GM18505 (cell line): ENCODE measurements at regions not wholly inside any gene's neighbourhood (a gene's known extent, or its start where the extent isn't known, plus 50 kb on each side); places are given as distances from the start of the nearest gene placed in this dataset.

Experiments
- ATAC-seq: cut with Tn5 transposase; IDR thresholded peaks from one replicate; pipeline ENCODE4 v1.9.1; 2021; ENCODE audit not compliant: unreplicated experiment
- POLR2A ChIP-seq: IDR thresholded peaks from 4 replicates; pipeline ENCODE4 v1.6.1; 2011; ENCODE audit warnings: borderline replicate concordance; ENCODE audit not compliant: insufficient read depth, insufficient read length; ENCODE audit errors: extremely low read depth

DNA sequence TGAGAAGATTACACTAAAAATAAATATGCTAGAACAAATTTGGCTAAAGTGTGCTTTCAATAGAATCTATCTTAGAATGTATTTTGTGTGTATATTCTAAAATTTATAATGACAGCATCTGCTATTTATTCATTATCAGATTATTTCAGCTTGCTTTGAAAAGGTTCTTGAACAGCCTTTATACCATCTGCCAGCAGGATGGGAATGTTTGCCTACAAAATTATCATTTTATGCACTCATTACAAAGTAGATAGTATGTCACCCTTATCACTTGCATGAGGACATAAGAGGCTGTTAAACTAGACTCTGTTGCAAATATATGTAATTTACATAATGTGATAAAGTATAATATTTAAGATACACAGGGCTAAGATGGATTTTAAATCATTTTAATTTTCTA, 1286.9 kb upstream of the PCDH20 start:
- TF ChIP-seq POLR2A: no peak
- no peak for ATAC-seq

DNA sequence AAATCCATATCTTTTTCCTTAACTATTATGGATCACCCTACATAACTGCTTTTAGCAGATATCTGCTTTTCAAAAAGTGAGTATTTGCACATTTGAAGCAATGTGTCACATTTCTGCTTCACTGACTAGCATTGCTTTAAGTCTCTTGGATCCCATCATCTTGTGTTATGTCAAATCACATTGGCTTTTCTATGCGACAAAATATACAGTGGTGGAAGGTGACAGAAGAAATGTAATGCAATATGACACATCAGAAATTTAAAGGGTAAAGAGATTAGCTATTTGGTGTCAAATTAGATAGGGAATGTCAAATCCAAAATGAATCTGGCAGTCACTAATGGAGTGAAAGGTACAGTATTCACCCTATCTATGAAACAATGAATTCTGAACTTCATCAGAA, 1282.1 kb upstream of the PCDH20 start:
- no peak for TF ChIP-seq POLR2A
- no peak for ATAC-seq

DNA sequence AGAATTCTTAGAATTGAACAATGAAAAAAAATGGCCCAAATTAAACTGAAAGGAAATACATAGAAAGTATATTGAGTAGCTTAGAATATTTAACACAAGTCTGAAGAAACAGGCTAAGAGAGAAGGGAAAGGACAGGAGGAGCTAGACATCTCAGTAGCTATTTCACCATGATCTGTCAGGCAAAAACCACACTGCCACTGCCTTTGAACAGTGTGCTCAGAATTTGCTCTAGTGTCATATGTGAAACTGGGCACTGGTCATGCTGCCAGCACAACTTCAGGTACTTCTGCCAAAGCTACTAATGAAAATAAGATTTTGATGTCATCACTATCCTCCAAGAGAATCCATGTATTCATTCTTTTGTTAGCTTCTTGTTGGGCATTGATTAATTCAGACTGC, 1280.8 kb upstream of the PCDH20 start:
- no peak for ATAC-seq

DNA sequence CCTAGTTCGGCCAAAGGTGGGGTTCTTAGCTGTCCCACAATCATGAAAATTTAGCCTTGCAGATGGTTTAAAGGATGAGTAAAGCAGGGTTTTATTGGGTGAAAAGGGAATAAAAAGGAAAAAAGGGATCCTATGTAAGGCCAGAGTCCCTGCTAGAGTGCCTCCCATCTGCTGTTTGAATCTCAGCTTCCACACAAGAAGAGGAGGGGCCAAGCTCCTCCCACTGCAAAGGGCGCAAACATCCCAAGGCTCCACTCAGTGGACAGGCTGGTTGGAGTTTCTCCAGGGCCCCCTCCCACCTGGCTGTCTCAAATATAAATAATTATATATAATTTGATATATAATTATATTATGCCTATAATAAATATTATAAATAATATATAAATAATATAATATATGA, 1272.1 kb upstream of the PCDH20 start:
- no peak for TF ChIP-seq POLR2A
- ATAC-seq: no peak

More for the DNA sequence above, 1280.8 kb upstream of the PCDH20 start:
- TF ChIP-seq POLR2A: no peak

DNA sequence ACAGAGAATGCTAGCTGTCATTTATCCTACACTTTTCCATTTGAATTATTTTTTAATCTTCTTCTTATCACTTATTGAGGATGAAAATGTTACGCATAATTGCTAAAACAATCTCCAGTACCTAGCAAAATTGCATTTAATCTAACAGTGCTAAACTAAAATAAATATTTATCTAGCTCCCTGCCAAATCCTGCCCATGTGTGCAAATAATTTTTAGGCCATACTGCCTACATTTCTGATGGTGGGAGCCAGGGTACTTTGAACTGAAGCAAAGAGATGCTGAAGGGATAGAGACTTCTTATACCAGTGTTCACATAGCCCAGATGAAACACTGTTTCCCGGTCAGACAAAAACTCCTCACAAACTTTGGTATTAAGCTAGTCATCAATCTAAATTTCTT, 1268.7 kb upstream of the PCDH20 start:
- no peak for TF ChIP-seq POLR2A
- ATAC-seq: no peak

DNA sequence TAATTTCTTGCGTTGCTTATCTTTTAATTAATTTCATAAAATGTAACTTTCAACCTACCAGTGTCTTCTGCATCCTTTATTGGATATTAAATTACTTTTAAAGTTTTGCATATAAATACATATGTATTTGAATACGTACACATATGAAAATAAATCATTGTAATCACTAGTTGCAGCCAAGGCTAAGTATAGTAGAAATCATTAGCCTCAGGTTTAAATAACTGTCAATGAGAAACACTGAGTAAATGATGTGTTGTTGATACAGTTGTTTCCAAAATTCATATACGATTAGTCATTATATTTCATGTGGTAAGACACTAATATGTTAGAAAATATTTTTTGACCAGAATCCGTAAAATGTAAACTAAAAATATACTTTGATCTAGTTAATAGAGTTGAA, 1267.1 kb upstream of the PCDH20 start:
- no peak for ATAC-seq
- no peak for TF ChIP-seq POLR2A

DNA sequence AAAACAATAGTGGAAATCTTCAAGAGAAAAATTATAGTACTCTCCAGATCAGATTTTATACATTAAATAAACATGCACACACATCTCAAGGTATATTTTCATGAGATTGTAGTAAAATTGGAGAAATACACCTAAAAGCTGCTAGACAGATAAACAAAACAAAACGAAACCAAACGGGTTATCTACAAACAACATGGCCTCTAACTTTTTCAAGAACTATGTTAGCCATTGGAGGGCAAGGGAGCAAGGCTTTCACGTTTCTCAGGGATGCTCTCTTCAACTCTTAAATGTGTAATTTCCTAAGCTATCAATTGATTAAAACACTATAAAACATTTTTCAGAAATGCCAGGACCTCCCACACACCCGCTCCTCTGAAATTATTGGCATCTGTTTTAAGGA, 1262.4 kb upstream of the PCDH20 start:
- ATAC-seq: no peak
- TF ChIP-seq POLR2A: no peak

DNA sequence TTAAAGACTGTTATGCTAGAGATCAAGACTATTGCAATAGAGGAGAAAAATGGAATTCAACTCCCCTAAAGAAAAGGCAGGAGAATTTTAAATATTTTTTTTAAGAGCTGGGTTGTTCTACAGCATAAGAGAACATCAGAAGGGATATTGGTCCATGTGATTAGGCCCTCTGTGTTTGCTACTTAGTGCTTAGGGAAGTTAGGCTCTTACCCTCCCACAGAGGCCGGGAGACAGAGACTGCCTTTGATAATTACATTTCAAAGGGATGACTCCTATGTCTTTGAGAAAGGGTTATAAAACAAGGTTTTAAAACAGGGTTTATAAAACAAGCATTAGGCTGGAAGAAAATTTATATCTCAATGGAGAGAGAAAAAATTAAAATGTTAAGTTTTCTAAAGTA, 1248.1 kb upstream of the PCDH20 start:
- ATAC-seq: no peak
- TF ChIP-seq POLR2A: no peak

DNA sequence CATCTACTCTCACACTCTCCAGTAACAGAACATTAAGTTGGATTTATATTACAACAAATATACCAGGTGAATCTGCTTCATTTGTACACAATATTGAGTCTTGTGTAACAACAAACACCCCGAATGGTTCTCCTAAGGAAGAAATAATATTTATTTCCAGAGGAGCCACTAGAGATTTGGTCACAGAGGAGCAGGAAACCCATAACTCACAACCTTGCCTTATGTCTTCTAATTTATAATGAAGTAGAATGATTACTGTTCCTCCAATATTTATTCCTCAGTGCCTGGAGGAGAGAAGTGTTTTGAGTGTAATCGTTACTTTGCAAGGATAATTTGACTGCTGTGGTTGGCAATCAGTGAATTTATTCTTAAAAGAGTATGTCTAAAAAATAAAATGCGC, 1243.7 kb upstream of the PCDH20 start:
- TF ChIP-seq POLR2A: no peak
- no peak for ATAC-seq

DNA sequence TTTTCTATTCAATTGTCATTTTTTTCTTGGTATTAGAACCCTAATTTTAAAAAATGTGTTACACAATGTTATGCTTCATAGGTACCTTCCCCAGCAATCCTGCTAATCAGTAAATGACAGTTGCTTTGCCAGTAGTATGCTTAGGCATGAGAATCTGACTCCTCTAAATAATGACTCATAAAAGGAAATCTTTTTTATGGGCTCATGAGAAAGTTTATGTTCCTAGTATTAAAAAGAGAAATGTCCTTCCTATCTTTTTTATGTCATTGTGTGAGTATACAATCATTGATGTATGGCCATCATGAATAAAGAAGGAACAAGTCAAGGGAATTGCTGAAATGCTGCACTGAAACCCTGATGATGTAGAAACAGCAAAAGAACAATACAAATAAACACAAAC, 1237.7 kb upstream of the PCDH20 start:
- no peak for ATAC-seq
- no peak for TF ChIP-seq POLR2A

DNA sequence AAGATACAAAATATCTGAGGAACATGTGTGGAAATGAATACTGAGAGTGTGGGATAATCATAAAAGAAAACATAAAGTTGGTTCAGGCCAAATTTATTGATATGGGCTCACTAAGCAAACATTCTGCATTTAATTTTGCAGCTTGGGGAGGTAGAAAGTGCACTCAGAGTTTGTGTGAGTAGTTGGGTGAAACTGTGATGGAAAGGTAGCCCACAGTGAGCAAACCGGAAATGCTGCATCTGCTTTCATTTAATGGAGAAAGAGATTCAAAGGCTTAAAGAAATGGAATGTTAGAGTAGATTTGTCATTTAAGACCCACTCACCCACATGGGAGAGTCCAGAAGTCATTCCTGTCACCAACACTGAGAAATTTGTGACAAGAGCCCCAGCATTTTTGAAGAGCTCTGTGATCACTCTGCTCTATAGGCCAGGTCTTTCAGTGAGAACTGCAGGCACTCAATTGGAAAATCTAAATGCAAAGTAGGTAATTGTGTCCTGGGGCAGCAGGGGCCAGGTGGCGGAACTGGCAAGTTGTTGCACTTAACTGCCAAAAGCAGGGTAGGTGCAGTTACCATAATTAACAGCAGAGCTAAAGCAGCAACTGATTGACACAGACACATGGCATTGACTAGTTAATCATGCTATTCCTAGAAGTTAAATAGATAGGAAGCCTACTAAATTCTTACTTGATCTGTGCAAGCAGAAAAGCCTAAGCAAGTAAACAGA, 1228.3 kb upstream of the PCDH20 start:
- no peak for TF ChIP-seq POLR2A
- ATAC-seq: peak; percentile 59

DNA sequence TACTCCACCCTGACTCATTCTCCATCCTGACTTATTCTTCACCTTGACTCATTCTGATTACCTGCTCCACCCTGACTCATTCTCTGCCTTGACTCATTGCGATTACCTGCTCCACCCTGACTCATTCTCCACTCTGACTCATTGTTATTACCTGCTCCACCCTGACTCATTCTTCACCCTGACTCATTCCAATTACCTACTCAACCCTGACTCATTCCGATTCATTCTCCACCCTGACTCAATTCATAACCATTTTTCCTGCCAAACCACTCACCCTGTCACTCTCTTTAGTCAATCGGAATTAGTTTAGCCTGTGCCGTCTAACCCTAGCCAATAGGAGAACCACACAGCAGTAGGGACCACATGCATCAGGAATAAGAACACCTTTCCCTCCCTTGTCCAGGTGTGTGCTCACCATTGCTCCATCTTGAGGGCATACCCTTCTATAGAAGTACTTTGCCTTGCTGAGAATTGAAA, 1227.4 kb upstream of the PCDH20 start:
- no peak for ATAC-seq
- no peak for TF ChIP-seq POLR2A

DNA sequence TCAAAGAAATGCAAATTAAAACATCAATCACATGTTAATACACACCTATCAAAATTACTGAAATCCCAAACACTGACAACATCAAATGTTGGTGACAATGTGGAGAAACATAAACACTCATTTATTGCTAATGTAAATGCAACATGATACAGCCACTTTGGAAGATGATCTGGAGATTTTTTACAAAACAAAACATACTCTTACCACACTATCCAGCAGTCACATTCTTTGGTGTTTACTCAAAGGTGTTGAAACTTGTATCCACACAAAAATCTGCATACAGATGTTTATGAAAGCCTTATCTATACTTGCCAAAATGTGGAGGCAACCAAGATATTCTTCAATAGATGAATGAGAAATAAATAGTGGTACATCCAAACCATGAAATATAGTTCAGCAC, 1219.5 kb upstream of the PCDH20 start:
- ATAC-seq: no peak
- no peak for TF ChIP-seq POLR2A

DNA sequence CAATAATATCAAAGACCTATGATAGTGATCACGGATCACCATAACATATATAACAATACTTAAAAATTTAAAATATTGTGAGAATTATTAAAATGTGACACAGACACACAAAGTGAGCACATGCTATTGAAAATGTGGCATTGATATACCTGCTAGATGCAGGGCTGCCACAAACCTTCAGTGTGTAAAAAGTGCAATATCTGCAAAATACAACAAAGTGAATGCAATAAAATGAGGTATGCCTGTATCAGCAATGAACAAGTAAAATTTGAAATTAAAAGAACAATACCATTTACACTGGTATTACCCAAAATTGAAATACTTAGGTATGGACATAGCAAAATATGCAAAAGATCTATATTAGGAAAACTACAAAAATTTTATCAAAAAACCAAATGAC, 1217.8 kb upstream of the PCDH20 start:
- ATAC-seq: no peak
- no peak for TF ChIP-seq POLR2A

DNA sequence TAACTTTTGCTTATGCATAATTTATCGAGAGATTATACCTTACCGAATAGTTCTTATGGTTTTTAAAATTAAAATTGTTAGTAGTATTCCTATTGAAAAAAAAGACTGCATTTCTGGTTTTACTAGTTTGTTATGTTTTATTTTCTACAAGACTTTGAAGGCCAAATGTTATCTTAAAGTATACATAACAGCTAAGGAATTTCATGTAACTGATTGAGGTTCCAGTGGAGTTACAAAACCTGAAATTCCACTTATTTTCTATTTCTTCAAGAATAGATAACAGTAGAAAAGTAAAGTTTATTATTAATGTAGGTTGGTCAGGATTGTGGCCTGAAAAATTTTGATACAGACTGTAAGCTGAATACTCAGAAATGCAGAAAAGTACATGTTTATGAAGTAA, 1216.0 kb upstream of the PCDH20 start:
- TF ChIP-seq POLR2A: no peak
- ATAC-seq: no peak
